ENCODE measurements at regions not wholly inside any gene's neighbourhood (a gene's known extent, or its start where the extent isn't known, plus 50 kb on each side); places are given as distances from the start of the nearest gene placed in this dataset.

DNA sequence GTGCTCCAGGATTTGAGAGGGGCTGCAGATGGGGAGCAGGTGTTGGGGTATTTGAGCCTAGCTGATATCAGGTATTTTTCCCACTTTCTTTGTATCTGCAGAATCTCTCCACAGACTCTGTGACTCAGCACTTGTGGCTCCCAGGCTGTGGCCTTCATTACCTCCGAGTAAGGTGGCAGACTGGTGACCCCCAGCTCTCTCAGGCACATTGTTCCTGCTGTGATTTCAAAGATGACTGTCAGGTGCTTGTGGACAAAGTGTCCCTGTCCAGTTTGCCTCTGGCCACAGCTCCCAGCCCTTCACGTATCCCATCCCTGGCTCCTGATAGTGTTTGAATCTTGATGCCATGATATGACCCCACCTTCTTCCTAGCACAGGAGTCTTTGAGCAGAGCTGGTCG lies 396.8 kb upstream of the PODXL start:
- CTCF ChIA-PET, result no interaction called here
- Histone ChIP-seq H3K36me3 (ENCODE audit: insufficient read depth, low read length, poor library complexity, severe bottlenecking) (no peaks in the 10 kb centered on the region), H3K9me3 (ENCODE audit: low read depth, low read length, poor library complexity, severe bottlenecking) (no peaks in the 10 kb centered on the region), H3K4me3 (ENCODE audit: low read depth, low read length, poor library complexity, severe bottlenecking) (no peak overlapping the region), H3K27ac (ENCODE audit: low read depth, low read length, poor library complexity, severe bottlenecking) (no peak overlapping the region), H3K4me1 (ENCODE audit: insufficient read depth, low read length, poor library complexity, severe bottlenecking) (no peaks in the 10 kb centered on the region), H3K27me3 (replicated peaks; ENCODE audit: insufficient read depth, low read depth, low read length, poor library complexity) (no peaks in the 10 kb centered on the region)
- intact Hi-C loops (cut with micrococcal nuclease; ENCODE audit: unreplicated experiment), result no loop called here
- POLR2A ChIA-PET (ENCODE audit: low non-redundant PET), result no interaction called here
- no TSS peak for BruUV-seq (replicated peaks)
- no peak for TF ChIP-seq EZH2 (IDR thresholded peaks at IDR 0.05; ENCODE audit: borderline replicate concordance, low read depth, low read length, poor library complexity, severe bottlenecking)
- TF ChIP-seq, protein P1, sequence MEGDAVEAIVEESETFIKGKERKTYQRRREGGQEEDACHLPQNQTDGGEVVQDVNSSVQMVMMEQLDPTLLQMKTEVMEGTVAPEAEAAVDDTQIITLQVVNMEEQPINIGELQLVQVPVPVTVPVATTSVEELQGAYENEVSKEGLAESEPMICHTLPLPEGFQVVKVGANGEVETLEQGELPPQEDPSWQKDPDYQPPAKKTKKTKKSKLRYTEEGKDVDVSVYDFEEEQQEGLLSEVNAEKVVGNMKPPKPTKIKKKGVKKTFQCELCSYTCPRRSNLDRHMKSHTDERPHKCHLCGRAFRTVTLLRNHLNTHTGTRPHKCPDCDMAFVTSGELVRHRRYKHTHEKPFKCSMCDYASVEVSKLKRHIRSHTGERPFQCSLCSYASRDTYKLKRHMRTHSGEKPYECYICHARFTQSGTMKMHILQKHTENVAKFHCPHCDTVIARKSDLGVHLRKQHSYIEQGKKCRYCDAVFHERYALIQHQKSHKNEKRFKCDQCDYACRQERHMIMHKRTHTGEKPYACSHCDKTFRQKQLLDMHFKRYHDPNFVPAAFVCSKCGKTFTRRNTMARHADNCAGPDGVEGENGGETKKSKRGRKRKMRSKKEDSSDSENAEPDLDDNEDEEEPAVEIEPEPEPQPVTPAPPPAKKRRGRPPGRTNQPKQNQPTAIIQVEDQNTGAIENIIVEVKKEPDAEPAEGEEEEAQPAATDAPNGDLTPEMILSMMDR (conservative IDR thresholded peaks at IDR 0.05; ENCODE audit: low read depth, low read length), result no peak
- DNase-seq (ENCODE audit: low spot score), result no peak

DNA sequence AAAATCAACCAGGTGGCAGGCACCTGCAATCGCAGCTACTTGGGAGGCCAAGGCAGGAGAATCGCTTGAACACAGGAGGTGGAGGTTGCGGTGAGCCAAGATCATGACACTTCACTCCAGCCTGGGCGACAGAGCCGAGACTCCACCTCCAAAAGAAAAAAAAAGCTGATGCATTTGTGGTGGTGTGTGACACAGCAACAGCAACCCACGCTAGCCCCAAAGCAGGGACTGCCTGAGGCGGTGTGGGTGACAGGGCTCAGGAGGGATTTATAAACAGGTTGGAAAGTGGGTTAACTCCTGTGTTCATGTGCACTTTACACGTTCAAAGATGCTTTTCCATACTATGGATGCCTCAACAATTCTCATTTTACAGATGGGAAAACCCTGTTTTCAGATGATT lies 395.9 kb upstream of the PODXL start:
- ChIA-PET POLR2A (ENCODE audit: low non-redundant PET) (no interaction called here), CTCF (no interaction called here)
- BruUV-seq (replicated peaks), result no TSS peak
- no peaks in the 10 kb centered on the region for H3K36me3 ChIP-seq (ENCODE audit: insufficient read depth, low read length, poor library complexity, severe bottlenecking)
- H3K27me3 ChIP-seq (replicated peaks; ENCODE audit: insufficient read depth, low read depth, low read length, poor library complexity), result no peaks in the 10 kb centered on the region
- no peak for TF ChIP-seq EZH2 (IDR thresholded peaks at IDR 0.05; ENCODE audit: borderline replicate concordance, low read depth, low read length, poor library complexity, severe bottlenecking)
- TF ChIP-seq, protein P1 (conservative IDR thresholded peaks at IDR 0.05; ENCODE audit: low read depth, low read length), result no peak
- no peaks in the 10 kb centered on the region for H3K4me1 ChIP-seq (ENCODE audit: insufficient read depth, low read length, poor library complexity, severe bottlenecking)
- H3K27ac ChIP-seq (ENCODE audit: low read depth, low read length, poor library complexity, severe bottlenecking), result no peak overlapping the region
- intact Hi-C loops (cut with micrococcal nuclease; ENCODE audit: unreplicated experiment), result no loop called here
- no peak overlapping the region for H3K4me3 ChIP-seq (ENCODE audit: low read depth, low read length, poor library complexity, severe bottlenecking)
- H3K9me3 ChIP-seq (ENCODE audit: low read depth, low read length, poor library complexity, severe bottlenecking), result no peaks in the 10 kb centered on the region
- DNase-seq (ENCODE audit: low spot score), result no peak

DNA sequence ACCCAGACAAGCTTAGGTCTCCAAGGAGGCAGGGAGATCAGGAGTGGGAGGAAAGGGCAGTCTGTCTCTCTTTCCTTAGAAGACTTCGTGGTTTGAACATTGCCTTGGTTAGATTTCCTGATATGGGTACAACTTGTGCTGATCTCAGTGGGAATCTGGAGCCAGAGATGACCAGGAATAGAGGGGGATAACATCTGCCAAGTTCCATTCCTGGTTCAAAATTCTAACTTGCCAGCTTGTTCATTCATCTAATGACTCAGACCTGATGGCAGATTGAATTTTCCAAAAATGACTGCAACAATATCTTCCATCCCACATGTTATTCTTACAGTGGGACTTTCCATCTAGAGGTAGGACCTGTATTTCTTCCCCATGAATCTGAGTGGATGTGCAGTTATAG lies 394.3 kb upstream of the PODXL start:
- intact Hi-C loops (cut with micrococcal nuclease; ENCODE audit: unreplicated experiment), result no loop called here
- Histone ChIP-seq H3K4me3 (ENCODE audit: low read depth, low read length, poor library complexity, severe bottlenecking) (no peak overlapping the region), H3K27me3 (replicated peaks; ENCODE audit: insufficient read depth, low read depth, low read length, poor library complexity) (no peaks in the 10 kb centered on the region), H3K4me1 (ENCODE audit: insufficient read depth, low read length, poor library complexity, severe bottlenecking) (no peaks in the 10 kb centered on the region), H3K27ac (ENCODE audit: low read depth, low read length, poor library complexity, severe bottlenecking) (no peak overlapping the region), H3K36me3 (ENCODE audit: insufficient read depth, low read length, poor library complexity, severe bottlenecking) (no peaks in the 10 kb centered on the region), H3K9me3 (ENCODE audit: low read depth, low read length, poor library complexity, severe bottlenecking) (no peaks in the 10 kb centered on the region)
- DNase-seq (ENCODE audit: low spot score), result no peak
- ChIA-PET POLR2A (ENCODE audit: low non-redundant PET) (no interaction called here), CTCF (no interaction called here)
- no TSS peak for BruUV-seq (replicated peaks)
- TF ChIP-seq, protein P1 (conservative IDR thresholded peaks at IDR 0.05; ENCODE audit: low read depth, low read length), result no peak
- no peak for TF ChIP-seq EZH2 (IDR thresholded peaks at IDR 0.05; ENCODE audit: borderline replicate concordance, low read depth, low read length, poor library complexity, severe bottlenecking)

Data from A673 (cell line).